GM18502 (cell line): ENCODE measurements at regions not wholly inside any gene's neighbourhood (a gene's known extent, or its start where the extent isn't known, plus 50 kb on each side); places are given as distances from the start of the nearest gene placed in this dataset.
A peak's percentile ranks its signal among the peaks of the same experiment; 100 is the strongest.
"Not testable (repeated sequence)": the region's sequence is repeated elsewhere in the genome, so short reads cannot be mapped to it uniquely, and the experiment has no call there.

Experiments used
- ATAC-seq: cut with Tn5 transposase; IDR thresholded peaks from one replicate; pipeline ENCODE4 v1.9.1; 2021; ENCODE audit warnings: mild to moderate bottlenecking; ENCODE audit not compliant: unreplicated experiment, poor library complexity

GRCh38 chr5:124523897-124524296 is 222.5 kb downstream of the ZNF608 start:
- ATAC-seq, result no peak

GRCh38 chr5:124522992-124523391 is 223.4 kb downstream of the ZNF608 start:
- no peak for ATAC-seq

DNA sequence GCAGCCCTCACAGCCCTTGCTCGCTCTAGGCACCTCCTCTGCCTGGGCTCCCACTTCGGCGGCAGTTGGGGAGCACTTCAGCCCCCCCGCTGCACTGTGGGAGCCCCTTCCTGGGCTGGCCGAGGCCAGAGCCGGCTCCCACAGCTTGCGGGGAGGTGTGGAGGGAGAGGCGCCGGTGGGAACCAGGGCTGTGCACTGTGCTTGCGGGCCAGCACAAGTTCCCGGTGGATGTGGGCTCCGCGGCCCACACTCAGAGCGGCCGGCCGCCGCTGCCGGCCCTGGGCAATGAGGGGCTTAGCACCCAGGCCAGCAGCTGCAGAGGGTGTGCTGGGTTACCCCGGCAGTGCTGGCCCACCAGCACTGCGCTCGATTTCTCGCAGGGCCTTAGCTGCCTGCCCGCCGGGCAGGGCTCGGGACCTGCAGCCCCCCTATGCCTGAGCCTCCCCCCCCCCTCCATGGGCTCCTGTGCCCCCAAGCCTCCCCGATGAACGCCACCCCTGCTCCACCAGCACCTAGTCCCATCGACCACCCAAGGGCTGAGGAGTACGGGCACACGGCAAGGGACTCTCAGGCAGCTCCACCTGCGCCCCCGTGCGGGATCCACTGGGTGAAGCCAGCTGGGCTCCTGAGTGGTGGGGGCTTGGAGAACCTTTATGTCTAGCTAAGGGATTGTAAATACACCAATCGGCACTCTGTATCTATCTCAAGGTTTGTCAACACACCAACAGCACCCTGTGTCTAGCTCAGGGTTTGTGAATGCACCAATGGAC is 224.8 kb downstream of the ZNF608 start:
- ATAC-seq, result no peak

- peak; percentile 86 for ATAC-seq
Measured at GRCh38 chr5:124519396-124519795, 227.0 kb downstream of the ZNF608 start.

GRCh38 chr5:124516567-124516966 is 229.9 kb downstream of the ZNF608 start:
- no peak for ATAC-seq

DNA sequence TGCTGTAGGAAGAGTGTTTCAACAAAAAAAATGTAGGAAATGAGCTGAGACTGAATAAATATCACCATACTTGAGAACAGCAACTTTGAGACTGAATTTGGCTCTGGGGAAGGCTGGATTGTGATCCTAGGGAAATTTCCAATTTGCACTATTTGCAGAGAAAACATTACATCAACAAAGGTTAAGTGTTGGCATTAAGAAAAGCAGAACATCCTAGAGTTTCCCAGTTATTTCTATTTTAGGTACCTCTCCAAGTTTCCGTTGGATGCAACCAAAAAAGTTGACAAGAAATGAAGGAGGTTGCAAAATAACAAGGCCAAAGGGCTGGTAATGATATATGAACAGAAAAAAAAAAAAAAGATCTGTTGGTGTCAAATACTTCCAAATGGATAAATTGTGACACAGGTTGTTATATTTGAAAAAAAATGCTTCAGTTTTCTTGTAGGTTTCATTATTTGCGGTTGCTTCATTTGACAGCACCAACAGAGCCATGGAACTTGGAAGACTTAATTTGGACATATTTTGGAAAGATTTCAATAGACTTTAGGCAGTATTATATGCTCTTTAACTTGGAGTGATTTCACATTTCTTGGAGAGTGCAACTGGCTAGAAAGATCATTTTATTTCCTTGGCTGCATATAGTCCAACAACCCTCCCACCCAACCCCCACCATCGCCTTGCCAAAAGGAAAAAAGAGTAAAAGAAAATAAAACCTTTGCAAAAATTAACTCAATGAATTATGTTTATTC is 230.8 kb downstream of the ZNF608 start:
- ATAC-seq, result no peak

DNA sequence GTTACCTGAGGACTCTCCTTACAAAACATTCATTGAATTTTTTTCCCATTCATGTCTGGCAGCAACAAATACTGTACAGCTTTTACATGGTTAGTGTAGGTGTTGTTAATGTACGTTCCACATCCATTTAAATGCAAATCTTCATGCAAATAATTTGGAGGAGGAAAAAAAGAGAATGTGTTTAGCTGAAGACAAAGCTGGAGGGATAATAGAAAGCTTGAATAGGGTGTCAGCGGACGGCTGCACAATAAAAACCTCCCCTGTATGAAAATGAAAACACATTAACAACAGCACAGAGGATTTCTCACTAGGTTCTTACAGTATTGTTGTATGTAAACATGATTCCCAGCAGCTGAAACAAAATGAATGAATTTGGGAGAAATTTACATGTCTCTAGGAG is 231.5 kb downstream of the ZNF608 start:
- no peak for ATAC-seq

DNA sequence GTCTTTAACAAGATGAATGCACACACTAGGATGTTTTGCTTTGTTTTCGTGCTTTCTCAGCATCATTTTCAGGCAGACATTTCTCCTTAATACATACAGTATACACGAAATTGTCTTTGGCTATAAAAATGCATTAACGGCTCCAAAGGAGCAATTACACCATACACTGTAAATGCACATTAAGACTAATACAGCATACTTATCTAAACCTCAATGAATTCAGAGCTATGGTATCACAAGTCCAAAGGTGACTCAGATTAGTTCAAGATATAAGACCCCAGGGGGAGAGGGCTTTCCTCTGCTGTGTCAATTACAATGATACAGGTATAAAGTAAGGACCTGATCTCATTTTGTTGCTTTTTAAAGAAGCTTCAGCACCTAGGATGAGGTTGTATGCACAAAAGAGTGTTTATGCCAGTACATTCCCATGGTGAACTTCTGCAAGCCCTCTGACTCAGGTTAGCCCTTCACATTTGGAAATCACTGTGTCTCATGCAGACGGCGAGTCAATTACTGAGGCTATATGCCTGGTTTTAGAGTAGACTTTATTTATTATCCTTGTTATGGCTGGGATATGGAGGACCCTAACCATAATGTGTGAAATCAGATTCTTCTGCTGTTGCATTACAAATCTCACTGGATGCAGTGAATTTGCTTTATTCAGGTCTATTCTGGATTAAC is 233.3 kb downstream of the ZNF608 start:
- ATAC-seq, result no peak

DNA sequence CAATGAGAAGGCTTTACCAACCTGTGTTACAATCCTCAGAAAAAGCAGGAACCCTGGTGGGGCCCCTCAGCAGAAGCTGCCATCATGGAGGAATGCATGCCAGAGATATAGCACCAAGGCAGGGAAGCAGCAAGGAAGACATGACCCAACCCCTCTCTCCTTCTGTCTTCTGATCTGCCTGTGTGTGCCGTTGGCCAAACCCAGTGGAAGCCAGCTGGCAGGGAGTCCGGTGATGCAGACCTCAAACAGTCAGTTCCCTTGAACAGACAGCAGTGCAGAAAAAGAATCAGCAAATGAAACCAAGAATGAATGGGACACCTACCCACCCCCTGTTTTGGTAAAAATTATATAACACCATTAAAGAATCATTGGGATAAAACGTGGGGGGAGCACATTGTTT is 234.2 kb downstream of the ZNF608 start:
- no peak for ATAC-seq

DNA sequence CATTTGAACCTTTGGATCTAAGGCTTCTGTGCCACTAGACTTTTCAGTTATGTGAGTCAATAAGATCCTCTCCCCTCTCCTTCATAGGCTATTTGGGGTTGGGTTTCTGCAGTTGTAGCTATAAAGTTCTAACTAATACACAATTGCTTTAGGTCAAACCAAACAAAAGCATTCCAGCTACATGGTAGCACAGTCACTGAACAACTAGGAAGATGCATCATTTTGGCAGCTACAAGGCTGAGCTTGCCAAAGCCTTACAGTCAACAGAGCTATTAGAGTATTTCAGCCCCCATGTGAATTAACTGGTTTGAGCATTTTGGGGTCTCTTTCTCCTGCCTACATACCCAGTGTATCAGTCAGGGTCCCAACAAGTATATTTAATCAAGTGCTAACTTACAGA is 234.6 kb downstream of the ZNF608 start:
- no peak for ATAC-seq

- ATAC-seq, result no peak
Measured at GRCh38 chr5:124507688-124508087, 238.8 kb downstream of the ZNF608 start.

GRCh38 chr5:124504081-124504916 is 242.1 kb downstream of the ZNF608 start:
- ATAC-seq, result peak; percentile 99

DNA sequence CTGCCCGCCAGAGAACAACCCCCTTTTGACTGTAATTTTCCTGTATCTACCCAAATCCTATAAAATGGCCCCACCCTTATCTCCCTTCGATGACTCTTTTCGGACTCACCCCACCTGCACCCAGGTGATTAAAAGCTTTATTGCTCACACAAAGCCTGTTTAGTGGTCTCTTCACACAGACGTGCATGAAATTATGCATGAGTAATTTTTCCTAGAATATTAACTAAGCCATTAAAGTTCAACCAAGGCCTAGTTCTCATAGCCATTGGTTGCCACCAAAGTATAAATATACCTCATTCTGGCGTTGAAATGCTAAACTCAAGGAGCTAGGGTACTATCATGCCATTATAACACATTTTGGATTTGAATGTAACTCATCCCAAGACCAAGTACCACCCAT is 243.9 kb downstream of the ZNF608 start:
- ATAC-seq, result no peak

DNA sequence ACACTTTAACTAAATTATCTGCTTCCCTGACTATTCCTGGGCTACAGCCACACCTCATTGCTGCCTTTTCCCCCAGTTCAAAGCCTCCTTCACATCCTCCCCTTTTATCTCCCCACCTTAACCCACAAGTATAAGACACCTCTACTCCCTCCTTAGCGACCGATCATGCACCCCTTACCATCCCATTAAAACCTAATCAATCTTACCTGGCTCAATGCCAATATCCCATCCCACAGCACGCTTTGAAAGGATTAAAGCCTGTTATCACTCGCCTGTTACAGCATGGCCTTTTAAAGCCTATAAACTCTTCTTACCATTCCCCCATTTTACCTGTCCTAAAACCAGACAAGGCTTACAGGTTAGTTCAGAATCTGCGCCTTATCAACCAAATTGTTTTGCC is 246.6 kb downstream of the ZNF608 start:
- not testable (repeated sequence) for ATAC-seq

DNA sequence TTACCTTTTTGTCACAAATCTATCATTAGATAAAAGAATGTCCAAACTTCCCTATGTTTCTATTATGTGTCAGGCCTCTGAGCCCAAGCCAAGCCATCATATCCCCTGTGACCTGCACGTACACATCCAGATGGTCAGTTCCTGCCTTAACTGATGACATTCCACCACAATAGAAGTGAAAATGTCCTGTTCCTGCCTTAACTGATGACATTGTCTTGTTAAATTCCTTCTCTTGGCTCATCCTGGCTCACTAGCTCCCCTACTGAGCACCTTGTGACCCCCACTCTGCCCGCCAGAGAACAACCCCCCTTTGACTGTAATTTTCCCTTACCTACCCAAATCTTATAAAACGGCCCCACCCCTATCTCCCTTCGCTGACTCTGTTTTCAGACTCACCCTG is 249.5 kb downstream of the ZNF608 start:
- not testable (repeated sequence) for ATAC-seq

DNA sequence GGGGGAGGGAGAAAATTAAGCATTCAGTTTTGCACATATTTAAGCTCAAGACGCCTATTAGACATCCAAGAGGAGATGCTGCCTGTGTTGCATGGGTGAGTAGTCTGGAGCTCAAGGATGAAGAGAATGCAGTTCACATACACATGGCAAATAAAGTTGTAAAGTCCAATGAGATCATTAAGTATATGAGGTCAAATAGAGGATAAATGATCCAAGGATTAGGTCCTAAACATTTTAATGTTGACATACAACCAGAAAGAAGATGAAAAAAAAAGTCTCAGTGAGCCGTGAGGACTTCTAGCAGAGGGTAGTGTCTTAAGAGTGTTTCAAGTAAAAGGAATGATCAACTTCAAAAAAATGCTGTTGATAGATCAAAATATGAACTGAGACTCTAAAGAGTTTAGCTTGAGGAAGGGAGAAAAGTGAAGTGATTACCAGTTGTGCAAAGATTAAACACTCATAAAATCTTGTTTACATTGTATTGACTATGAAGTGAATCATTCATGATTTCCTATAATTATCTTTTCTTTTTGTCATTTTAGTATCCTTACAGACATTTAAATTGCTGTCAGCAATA is 251.8 kb downstream of the ZNF608 start:
- ATAC-seq, result no peak

- no peak for ATAC-seq
Measured at GRCh38 chr5:124492444-124493224, 253.8 kb downstream of the ZNF608 start.

DNA sequence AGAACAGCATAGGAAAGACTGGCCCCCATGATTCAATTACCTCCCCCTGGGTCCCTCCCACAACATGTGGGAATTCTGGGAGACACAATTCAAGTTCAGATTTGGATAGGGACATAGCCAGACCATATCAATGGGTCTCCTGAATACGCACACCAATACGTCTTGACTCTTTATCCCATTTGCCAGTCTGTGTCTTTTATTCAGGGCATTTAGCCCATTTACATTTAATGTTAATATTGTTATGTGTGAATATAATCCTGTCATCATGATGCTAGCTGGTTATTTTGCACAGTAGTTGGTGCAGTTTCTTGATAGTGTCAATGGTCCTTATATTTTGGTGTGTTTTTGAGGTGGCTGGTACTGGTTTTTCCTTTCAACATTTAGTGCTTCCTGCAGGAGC is 256.1 kb downstream of the ZNF608 start:
- not testable (repeated sequence) for ATAC-seq

GRCh38 chr5:124481419-124481818 is 265.0 kb downstream of the ZNF608 start:
- no peak for ATAC-seq
